Stimulated activated CD4-positive, alpha-beta T cell treated with anti-CD3 and anti-CD28 coated beads, Interleukin-1b, Interleukin-23, amount 100 ng/mL, for 24 hours (primary cell): ENCODE measurements at regions not wholly inside any gene's neighbourhood (a gene's known extent, or its start where the extent isn't known, plus 50 kb on each side); places are given as distances from the start of the nearest gene placed in this dataset.

Experiments used
- DNase-seq, 4 experiments: peaks; one replicate each; pipeline ENCODE4 v3.0.0-alpha.2; 2020; ENCODE audit warnings: low read depth in 4 of 4, low spot score in 1 of 4

DNA sequence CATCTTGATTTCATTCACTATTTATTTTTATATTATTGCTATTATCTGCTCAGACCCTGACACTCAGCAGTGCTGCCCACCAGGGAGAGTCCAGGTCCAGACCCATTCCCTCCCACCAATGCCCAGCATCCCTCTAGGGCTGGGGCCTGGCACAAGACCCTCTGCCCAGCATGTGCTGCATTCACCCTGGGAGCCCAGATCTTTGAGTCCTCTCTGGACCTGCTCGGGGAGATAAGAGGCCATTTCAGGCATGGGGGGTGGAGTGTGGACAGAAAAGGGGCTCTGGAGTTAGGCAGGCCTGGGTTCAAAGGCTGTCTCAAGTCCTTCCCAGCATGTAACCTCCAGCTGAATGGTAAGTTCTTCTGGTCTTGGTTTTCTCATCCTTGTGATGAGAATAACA lies 209.6 kb downstream of the CYP26B1 start:
- DNase-seq = no peak

DNA sequence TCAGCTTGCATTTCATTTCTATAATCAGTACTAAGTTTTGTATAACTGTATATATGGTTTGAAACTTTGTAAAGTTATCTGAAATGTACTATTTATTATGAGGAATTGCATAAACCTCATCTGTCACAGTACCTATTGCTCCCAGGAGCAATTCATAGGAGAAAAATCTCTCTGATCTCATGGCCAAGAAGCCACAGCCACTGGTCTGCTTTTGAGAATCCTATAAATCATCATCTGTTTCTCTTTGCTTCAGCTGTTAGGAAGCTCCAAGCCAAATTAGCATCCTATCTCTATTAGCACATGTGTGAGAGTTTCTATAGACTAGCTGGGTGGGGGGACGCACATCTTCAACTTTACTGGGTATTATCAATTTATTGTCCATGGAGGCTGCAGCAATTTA lies 210.3 kb downstream of the CYP26B1 start:
- DNase-seq = no peak

DNA sequence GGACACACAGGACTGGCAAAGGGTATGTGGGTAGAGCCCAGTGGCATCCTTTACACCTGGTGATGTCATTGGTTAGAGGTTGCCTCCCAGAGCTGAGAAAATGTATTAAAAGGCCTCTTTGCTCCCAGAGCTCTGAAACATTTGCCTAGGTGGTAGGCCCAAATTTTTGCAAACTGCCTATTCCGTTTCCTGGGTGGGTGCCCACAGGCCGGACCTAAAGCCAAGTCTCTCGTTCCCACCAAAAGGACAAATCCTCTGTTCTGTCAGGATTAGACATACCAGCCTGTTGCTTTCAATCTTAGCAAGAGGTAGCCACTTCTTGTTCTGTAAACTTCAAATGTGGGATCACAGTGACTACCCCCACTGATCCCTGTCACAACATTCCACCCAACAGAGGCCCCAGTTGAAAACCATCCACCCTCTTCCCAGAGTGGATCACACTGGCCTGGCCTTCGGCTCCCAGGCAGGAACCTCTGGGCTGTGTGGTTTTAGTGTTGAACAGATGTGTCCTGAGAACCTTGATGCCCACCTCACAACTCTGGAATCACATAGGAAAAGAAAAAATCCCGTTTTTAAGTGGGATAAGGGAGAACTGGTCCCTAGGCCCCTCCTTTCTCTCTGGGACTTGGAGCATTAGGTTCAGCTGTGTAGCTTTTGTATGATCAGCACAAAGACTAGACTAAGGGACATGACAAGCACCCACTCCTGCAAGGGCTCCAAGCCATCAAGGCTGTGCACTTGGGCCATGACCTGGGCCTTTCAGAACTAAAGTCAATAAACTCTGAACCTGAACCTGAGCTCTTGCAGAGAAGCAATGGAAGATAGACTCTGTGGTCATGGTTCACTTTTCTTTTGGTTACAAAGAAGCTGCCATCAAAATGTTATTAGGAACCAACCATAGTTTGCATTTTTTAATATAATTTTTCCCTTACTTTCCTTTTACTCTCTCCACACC lies 211.3 kb downstream of the CYP26B1 start:
- DNase-seq = no peak

DNA sequence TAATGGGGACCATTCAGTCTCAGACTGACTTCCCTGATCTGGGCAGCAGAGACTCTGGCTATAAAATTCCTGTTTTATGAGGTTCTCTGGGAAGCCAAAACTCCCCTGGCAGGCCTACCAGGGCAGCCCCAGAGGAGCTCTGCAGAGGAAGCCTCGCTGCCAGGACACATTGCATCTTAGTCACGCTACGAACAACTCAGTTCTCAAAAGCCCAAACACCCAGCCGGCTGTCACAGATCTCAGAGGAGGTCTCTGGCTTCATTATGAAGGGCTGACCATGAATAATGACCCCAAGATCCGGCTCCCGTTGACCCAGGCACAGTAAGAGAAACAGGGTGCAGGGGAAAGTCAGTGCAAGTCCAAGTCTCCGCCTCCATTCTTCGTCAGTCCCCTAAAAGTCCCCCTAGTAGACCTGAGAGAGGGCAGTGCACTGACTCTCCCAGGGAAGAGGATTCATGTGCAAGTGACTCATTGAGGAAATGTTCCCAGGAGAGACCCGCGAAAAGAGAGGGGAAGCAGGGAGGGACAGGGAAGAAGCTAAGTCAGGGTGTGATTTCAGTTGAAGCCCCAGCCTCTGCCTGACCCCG lies 212.3 kb downstream of the CYP26B1 start:
- no peak for DNase-seq

DNA sequence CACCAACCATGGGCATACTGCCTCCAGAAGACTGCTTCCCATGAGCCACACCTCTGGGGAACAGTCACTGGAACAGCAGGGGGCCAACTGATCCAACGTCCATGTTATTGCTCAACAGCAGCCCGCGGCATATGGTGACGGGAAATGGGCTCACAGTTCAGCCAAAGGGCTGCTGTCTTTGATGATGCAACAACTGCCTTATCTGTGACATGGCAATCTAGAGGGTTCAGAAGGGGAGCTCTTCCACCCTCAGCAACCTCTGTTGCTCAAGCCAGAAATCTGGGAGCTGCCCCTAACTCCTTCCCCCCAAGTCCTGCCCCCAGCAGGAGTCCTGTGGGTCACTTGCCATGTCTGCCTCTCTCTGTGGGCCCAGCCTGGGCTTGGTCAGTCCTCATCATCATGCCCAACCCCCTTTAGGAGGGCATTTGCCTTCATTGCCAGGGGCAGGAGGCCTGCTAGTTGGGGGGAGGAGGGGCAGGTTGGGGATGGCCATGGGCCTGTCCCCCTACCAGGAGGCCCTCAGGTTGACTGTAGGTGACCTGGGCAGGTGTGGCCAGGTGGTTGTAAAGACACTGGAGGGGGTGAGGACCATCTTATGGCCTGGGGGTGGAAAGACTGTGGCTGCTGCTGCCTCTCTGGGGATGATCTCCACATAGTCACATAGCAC lies 212.9 kb downstream of the CYP26B1 start:
- DNase-seq = no peak

DNA sequence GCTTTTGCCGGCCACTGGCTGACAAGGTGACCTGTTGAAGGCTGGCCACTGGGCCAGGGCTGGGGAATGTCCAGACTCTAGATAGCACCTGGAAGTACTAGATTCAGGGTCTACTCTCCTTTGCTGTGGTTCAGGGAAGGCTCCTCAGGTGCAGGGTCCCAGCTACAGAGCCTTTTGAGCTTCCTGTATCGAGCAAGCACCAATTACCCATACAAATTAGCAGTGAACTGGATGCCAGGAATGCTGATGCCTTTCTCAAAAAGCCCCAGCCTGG lies 213.4 kb downstream of the CYP26B1 start:
- no peak for DNase-seq

DNA sequence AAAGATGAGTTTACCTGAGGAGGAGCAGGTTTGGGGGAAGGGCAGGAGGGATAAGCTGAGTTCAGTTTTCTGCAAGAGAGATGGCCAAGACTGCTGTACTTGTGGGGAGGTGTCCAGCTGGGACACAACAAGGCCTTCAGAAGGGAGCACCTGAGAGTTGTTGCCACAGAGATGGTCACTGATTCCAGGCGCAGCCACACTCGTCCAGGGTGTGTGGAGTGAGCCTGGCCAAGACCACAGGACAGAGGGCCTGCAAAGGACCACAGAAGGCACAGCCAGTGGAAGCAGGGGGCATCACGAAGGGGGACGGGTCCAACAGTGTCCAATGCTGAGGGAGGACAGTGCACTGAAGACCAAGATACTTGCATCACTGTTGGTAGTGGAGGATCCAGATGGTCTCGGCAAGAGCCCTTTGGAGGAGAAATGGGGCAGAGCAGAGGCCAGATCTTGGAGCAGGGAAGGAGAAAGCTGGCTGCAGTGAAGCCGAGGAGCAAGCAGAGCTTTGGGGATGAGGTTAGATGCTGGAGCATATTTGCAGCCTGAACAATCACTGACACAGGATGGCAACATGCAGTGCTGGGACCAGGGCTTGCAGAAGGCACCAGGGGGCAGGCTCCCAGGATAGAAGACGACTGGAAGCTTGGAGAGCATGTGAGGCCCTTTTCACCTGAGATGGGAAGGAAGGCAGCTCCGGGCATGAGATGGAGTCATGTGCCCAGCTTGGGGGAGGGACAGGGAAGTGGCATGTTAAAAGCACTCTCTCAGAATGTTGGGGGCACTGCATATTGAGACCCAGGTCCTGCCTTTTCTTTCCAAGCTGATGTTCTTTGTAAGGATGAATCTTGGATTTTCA lies 214.0 kb downstream of the CYP26B1 start:
- no peak for DNase-seq

DNA sequence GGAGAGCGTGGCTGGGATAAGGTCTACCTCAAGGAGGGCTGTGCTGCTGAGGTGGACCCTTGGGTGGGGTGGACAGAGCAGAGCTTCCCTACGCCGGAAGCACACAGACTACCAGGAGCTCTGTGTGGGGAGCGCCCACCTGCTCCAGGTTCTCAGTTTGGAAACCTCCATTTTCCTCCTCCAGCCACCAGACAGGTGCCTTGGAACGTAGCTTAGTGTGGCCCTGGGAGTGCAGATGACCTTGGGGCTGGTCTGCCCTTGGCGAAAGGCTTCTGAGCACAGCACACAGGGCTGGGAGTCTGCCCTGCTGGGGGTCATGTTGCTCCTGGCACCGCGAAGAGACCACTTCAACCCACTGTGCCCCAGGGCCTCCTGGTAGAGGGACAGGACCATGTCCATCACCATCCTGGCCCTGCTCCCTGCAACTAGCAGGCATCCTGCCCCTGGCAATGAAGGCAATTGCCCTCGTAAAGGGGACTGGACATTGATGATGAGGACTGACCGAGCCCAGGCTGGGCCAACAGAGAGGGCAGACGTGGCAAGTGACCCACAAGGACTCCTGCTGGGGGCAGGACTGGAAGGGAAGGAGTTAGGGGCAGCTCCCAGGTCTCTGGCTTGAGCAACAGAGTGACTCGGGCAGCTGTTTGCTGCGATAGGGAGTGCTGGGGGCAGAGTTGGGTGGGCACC lies 214.7 kb downstream of the CYP26B1 start:
- DNase-seq = no peak

DNA sequence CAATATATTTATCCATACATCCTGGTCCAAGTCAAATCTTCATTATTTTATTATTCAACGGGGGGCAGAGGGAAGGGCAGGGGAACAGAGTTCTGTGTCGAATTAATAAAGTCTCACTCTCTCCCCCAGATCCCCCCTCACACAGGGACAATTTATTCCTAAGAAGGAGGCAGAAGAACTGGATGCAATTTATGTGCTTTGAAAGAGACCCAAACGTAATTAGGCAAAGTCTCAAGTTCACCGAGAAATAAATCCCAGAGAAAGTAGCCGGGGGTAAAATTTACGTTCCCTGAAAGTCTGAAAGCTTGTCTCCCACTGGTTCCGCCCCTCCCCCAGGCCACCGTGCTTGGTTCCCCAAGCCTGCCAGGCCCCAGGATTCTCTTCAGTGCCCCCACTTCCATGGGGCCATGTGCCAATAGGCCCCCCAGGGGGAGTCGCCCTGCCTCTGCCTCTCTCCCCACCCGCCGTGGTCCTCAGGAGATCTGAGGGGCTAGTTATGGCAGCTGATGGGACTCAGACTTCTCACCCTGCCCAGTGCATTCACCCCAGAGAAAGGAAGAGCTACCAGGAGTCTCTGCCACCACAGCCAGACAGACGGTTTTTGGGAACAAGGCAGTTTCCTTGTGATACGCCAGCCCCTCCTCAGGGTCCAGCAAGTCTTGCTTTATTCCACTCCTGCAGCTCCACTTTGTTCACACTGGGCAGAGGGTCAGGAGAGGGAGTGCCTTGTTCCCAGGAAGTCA lies 215.5 kb downstream of the CYP26B1 start:
- no peak for DNase-seq

DNA sequence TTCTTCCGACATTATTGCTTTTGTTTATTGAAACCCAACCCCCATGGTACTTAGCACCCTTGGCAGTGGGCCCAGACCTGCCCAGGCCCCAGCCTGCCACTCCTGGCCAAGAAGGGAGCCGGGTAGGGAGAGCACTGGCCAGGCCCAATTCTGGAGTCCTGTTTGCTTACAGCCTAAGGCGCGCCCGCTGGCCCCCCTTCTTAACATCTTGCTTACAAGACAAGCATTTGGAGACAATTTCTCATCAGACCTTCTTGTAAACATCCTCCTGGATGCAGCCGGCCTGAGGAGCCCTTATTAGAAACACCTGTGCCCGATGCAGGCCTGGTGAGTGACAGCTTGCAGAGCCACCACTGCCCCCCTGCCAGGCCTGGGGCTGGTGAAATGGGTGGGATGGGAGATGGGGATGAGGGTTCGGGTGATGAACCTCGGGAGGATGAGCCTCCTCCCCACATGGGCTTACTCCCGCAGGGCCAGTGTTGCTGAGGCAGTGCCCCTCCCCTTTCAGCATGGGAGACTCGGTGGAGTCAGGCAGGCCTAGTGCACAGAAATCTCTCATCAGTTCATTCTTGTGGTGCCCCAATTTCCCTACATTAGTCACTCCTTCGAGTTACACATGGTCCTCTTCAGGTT lies 217.5 kb downstream of the CYP26B1 start:
- DNase-seq = no peak

DNA sequence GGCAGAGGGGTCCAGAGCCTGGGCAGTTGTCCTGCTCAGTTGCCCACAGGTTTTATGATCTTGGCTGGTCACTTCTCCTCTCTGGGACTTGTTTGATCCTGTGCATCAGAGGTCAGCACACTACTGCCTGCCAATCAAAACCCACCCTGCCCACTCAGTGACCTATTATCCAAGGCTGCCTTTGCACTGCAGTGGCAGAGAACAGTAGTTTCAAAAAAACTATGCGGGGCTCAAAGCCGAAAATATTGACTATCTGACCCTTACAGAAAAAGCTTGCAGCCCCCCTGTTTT lies 218.2 kb downstream of the CYP26B1 start:
- DNase-seq = no peak

DNA sequence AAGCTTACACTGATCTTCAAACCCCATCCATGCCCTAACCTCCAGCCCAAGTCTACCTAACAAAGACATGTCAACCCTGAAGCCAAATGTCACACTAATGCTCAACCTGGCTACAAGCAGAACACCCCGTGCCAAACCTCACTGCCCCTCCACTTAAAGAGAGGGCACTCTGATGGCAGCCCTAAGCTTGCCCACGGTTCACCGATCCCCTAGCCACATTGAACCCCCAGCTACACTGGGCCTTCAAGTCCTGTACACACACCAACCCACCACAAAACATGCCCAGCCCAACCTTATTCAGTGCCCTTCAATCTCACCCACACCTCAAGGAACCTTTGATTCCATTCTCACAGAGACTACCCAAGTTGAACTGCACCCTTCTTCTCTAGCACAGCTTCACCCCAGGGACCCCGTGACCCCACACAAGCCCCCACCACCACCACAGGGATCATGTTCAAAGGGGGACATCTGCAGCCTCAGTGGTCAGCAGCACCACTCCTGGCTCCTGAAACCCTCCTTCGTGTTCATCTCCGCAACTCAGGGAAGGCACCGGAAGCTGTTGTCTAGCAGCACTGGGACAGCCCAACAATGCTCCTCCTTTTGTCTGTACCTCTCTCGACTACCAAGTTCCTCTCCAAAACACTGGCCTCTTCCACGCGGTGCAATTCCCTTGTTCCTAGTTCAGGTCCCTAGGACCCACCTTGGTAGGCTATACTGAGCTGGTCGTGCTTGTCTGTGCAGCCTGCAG lies 218.8 kb downstream of the CYP26B1 start:
- no peak for DNase-seq

DNA sequence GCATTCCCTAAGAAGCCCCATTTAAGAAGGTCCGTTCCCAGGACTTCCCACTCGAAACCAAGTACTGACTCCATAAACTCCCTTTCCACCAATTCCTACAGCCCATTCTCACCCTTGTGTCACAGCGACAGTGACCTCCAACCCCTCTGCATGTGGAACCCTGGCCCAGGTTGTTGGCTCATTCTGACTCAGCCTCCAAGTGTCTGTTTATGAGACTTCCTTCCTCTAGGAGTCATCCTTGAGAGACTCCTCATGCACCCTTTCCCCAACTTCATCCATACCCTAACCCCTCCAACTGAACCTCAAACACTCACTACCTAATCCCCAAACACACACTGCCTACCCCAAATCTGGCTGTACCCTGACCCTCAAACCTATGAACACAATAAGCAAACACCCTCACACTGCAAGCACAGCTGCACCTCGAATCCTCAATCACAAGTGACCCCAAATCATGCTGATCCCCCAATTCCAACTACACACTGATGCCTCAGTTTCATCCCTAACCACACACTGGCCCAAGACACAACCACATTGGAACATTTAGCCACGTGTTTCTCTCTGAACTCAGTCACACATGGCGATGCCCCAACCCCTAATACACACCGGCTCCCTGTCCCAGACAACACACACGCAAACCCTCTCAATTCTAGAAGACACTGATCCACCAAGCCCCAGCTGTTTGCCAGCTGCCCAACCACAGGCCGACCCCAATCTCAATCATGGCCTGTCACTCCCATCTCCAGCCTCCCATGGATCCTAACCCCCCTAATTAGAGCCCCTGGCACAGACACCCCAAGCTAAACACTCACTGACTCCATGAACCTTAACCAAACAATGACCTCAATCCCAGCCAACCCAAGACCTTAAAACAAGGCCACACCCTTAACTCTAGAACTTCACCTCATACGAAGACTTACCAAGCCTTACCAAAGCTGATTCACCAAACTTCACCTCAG lies 219.6 kb downstream of the CYP26B1 start:
- DNase-seq = no peak

DNA sequence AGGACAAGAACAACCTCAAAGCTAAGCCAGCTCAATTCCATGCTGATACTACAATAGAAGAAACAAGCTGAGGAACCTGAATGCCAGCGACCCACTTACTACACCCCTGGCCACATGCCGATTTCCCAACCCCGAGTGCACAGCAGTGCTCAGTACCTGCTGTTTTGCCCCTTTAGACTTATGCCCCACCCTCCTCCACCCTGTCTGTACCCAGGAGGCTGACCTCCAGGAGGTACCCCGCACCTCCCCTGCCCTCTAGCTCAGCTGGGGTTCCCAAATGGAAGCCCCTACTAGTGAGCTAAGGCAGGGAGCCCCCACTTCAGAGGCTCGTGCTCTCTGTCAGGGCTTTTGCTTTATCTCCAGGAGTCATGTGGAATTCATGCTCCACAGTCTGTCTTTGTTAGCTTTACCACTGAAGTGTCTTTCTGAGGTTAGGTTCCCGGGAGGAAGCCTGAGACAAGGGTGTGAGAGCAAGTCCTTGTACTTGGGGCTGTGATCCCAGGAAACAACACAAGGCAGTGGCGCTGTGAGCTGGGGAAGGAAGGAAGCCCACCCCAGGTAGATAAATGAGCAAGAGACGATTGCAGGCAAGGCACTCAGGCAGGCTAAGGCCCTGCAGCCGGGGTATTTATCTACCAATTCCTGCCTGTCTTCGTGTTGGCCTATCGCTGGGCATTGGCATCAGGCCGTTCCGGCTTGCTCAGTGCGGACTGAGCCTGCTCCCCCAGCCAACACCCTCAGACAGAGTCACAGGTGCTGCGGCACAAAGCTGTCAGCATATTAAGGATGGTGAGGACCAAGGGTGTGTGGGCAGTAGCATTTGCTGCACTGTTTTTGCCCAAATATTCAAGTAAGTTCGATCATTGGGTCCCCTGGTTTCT lies 220.5 kb downstream of the CYP26B1 start:
- DNase-seq = no peak

DNA sequence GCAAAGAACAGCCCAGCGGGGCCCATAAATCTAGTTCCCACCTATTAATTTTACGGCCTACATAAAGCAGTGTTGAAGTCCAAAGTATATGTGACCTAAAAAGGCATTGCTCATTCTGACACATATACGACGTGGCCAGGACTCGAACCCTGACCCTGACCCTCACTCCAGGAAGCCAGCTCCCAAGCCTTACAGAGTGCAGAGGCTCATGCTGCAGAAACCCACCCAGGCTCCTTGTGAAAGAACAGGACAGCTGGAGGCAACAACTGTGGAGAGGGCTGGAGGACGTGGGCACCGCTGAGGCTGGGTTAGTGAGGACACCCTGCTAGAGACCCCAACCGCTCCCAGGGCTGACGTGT lies 221.6 kb downstream of the CYP26B1 start:
- no peak for DNase-seq

DNA sequence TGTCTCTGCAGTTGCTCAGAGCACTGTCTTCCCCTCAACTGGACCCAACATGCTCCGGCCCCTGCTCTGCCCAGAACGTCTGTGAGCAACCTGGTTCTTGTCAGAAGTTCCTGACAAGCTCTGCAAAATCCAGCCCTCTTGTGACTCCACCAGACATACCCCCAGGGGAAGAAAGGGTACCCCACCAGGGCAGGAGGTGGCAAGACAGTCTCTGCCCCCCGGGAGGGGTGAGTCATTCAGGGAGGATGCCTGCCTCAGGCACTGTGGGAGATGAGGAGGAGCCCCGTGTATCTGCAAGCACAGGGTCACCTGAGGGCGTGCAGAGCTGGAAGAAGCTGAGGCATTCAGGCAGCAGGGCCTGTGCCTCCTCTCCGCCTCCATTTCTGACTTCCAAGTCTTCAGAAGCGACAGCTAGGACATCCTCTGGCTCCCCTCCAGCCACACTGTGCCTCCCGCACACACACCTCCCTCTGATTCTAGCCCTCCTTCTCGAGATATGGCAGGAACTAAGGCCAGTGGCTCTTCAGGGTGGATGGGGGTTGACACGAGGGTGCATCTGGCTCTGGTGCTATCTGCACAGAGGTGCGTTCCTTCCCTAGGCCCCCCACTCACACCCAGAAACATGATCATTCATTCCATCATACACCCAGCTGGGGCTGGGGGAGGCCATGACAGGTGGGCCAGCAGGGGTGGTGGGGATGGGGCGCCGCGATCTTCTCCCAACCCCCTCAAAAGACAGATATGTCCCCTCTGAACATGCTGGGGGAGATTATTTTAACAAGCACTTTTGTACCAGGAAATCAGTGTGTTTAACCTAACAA lies 222.2 kb downstream of the CYP26B1 start:
- no peak for DNase-seq
